ENCODE measurements at regions not wholly inside any gene's neighbourhood (a gene's known extent, or its start where the extent isn't known, plus 50 kb on each side); places are given as distances from the start of the nearest gene placed in this dataset.

DNA sequence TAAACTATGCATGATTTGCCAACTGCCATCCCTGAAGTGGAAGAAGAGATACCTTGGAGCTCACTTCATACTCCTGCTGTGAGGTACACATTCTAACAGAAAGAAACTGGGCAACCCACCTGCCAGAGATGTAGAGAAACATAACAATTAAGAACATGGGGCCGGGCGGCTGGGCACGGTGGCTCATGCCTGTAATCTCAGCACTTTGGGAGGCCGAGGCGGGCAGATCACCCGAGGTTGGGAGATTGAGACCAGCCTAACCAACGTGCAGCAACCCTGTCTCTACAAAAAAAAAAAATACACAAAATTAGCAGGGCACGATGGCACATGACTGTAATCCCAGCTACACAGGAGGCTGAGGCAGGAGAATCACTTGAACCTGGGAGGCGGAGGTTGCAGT lies 402.6 kb upstream of the ANKRD30A start:
- Histone ChIP-seq H3K9me3 (ENCODE audit: control insufficient read depth, insufficient read depth, low read length) (peaks cover 3% of the 10 kb centered on the region; the same call in 1 of the 2 replicates), H3K27ac (ENCODE audit: low read depth, low read length) (no peak overlapping the region), H3K4me3 (ENCODE audit: low read depth, low read length) (no peak overlapping the region), H3K27me3 (ENCODE audit: control insufficient read depth, insufficient read depth, low read length) (no peaks in the 10 kb centered on the region)
- no peak for DNase-seq (ENCODE audit: low read depth, low spot score)
- CTCF ChIA-PET = no interaction called here
- POLR2A ChIA-PET = no interaction called here
- TF ChIP-seq, protein P1, sequence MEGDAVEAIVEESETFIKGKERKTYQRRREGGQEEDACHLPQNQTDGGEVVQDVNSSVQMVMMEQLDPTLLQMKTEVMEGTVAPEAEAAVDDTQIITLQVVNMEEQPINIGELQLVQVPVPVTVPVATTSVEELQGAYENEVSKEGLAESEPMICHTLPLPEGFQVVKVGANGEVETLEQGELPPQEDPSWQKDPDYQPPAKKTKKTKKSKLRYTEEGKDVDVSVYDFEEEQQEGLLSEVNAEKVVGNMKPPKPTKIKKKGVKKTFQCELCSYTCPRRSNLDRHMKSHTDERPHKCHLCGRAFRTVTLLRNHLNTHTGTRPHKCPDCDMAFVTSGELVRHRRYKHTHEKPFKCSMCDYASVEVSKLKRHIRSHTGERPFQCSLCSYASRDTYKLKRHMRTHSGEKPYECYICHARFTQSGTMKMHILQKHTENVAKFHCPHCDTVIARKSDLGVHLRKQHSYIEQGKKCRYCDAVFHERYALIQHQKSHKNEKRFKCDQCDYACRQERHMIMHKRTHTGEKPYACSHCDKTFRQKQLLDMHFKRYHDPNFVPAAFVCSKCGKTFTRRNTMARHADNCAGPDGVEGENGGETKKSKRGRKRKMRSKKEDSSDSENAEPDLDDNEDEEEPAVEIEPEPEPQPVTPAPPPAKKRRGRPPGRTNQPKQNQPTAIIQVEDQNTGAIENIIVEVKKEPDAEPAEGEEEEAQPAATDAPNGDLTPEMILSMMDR (IDR thresholded peaks at IDR 0.05; ENCODE audit: low read depth, low read length) = no peak

DNA sequence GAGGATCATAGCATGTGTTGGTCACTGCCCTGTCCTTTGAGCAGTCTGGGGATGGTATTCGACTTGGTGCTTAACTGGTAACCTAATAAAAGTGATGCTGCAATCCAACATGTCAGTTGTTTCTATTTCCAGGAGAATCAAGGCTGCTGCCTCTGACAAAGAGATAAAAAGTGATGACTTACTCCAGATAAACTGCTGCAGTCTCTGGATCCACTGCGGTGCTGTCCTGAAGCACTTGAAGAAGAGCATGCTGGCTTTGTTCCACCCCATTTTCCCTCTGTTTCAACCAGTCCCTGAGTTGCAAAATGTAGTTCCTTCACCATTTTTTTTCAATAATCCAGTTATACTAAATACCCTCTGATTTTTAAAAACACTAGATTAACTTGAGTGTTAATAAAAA lies 403.5 kb upstream of the ANKRD30A start:
- Histone ChIP-seq H3K4me3 (ENCODE audit: low read depth, low read length) (no peak overlapping the region), H3K27ac (ENCODE audit: low read depth, low read length) (no peak overlapping the region), H3K27me3 (ENCODE audit: control insufficient read depth, insufficient read depth, low read length) (no peaks in the 10 kb centered on the region), H3K9me3 (ENCODE audit: control insufficient read depth, insufficient read depth, low read length) (peaks cover 3% of the 10 kb centered on the region; the same call in 1 of the 2 replicates)
- DNase-seq (ENCODE audit: low read depth, low spot score) = no peak
- CTCF ChIA-PET = interaction anchor here (0.6 kb wide), 1 partner anchor 1087 kb away, joined by 3 read pairs; no protein-coding TSS in a partner anchor
- POLR2A ChIA-PET = no interaction called here
- TF ChIP-seq, protein P1 (IDR thresholded peaks at IDR 0.05; ENCODE audit: low read depth, low read length) = no peak

DNA sequence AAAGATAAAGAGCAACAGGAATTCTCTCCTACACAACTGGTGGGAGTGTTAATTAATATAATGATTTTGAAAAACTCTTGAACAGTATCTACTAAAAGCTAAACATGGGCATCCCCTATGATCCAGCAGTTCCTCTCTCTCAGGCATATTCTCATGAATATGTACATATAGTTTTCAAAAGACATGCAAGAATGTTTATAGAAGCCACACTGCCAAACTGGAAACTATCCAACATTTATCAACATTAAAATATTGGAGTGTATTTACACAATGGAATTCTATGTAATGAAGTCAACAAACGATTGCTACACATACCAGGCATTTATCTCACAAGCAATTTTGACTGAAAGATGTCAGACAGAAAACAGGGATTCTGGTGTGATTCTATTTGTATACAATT lies 404.5 kb upstream of the ANKRD30A start:
- no peak for DNase-seq (ENCODE audit: low read depth, low spot score)
- Histone ChIP-seq H3K4me3 (ENCODE audit: low read depth, low read length) (no peak overlapping the region), H3K27ac (ENCODE audit: low read depth, low read length) (no peak overlapping the region), H3K9me3 (ENCODE audit: control insufficient read depth, insufficient read depth, low read length) (peaks cover 3% of the 10 kb centered on the region; the same call in 1 of the 2 replicates), H3K27me3 (ENCODE audit: control insufficient read depth, insufficient read depth, low read length) (no peaks in the 10 kb centered on the region)
- ChIA-PET CTCF (no interaction called here), POLR2A (no interaction called here)
- TF ChIP-seq, protein P1 (IDR thresholded peaks at IDR 0.05; ENCODE audit: low read depth, low read length) = no peak

DNA sequence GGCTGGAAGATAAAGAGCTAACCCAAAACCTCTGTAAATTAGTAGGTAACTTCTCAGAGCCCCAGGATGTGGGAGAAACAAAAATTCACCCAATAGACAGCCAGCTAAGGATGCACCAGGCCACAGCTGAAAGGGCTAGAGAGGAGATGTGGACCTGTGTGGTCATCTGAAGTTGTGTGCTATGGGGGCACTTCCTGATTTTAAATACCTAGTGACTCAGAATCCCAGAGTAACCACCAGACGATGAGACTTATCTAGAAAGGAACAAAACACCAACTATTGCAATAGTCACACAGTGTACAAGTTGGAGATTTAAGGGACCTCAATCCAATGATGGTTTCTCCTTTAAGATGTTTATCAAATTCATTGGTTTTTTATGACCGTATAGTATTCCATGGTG lies 408.3 kb upstream of the ANKRD30A start:
- H3K27ac ChIP-seq (ENCODE audit: low read depth, low read length) = no peak overlapping the region
- CTCF ChIA-PET = interaction anchor here (0.5 kb wide), 1 partner anchor 77 kb away, joined by 3 read pairs; no protein-coding TSS in a partner anchor
- peaks cover 3% of the 10 kb centered on the region; the same call in 1 of the 2 replicates for H3K9me3 ChIP-seq (ENCODE audit: control insufficient read depth, insufficient read depth, low read length)
- TF ChIP-seq, protein P1 (IDR thresholded peaks at IDR 0.05; ENCODE audit: low read depth, low read length) = no peak
- POLR2A ChIA-PET = no interaction called here
- H3K27me3 ChIP-seq (ENCODE audit: control insufficient read depth, insufficient read depth, low read length) = no peaks in the 10 kb centered on the region
- H3K4me3 ChIP-seq (ENCODE audit: low read depth, low read length) = no peak overlapping the region
- no peak for DNase-seq (ENCODE audit: low read depth, low spot score)

DNA sequence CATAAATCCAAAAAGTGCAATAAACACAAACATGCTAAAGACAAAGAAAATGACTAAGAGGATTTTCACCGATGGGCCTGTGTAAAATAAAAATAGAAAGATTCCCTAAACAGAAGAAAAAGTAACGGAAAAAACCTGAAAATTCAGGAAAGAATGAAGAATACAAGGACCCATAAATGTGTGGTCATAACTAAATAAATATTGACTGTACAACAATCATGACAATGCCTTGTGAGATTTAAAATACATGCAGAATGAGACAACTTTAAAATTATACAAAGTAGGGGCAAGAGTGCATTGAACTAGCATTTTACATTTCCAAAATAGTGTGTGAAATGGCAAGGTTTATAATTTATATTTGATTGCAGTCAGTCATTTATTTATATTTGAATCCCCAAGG lies 409.1 kb upstream of the ANKRD30A start:
- no peak for DNase-seq (ENCODE audit: low read depth, low spot score)
- ChIA-PET CTCF (no interaction called here), POLR2A (no interaction called here)
- no peak overlapping the region for H3K27ac ChIP-seq (ENCODE audit: low read depth, low read length)
- no peaks in the 10 kb centered on the region for H3K27me3 ChIP-seq (ENCODE audit: control insufficient read depth, insufficient read depth, low read length)
- H3K4me3 ChIP-seq (ENCODE audit: low read depth, low read length) = no peak overlapping the region
- H3K9me3 ChIP-seq (ENCODE audit: control insufficient read depth, insufficient read depth, low read length) = peaks cover 3% of the 10 kb centered on the region; the same call in 1 of the 2 replicates
- TF ChIP-seq, protein P1 (IDR thresholded peaks at IDR 0.05; ENCODE audit: low read depth, low read length) = no peak
